DOHH2 (cell line): ENCODE measurements at regions not wholly inside any gene's neighbourhood (a gene's known extent, or its start where the extent isn't known, plus 50 kb on each side); places are given as distances from the start of the nearest gene placed in this dataset.

Source experiments
- H3F3A ChIP-seq: fragments of 200-600 bp; sonication (generic), shearing (Covaris generic); 2 replicates; pipeline ENCODE4 v1.6.0; 2016; ENCODE audit warnings: antibody characterized with exemption, mild to moderate bottlenecking; ENCODE audit not compliant: control insufficient read depth, insufficient read depth
- H3K27ac ChIP-seq: fragments of 200-600 bp; sonication (generic); 2 replicates; pipeline ENCODE4 v1.5.1; 2014; ENCODE audit warnings: low read depth, mild to moderate bottlenecking, low read length, moderate library complexity
- H3K27me3 ChIP-seq: fragments of 200-600 bp; sonication (generic); 2 replicates; pipeline ENCODE4 v1.6.1; 2014; ENCODE audit warnings: mild to moderate bottlenecking, low read length, mixed read lengths; ENCODE audit not compliant: control insufficient read depth
- H3K36me3 ChIP-seq: fragments of 200-600 bp; sonication (generic); 2 replicates; pipeline ENCODE4 v1.6.1; 2014; ENCODE audit warnings: mild to moderate bottlenecking, low read length, moderate library complexity, mixed read lengths; ENCODE audit not compliant: control insufficient read depth
- H3K4me1 ChIP-seq: fragments of 200-600 bp; sonication (generic); 2 replicates; pipeline ENCODE4 v1.6.1; 2014; ENCODE audit warnings: mild to moderate bottlenecking, low read length, mixed read lengths; ENCODE audit not compliant: control insufficient read depth
- H3K4me2 ChIP-seq: fragments of 200-600 bp; sonication (generic); 2 replicates; pipeline ENCODE4 v1.6.0; 2014; ENCODE audit warnings: mild to moderate bottlenecking, low read length, moderate library complexity
- H3K4me3 ChIP-seq: fragments of 200-600 bp; sonication (generic); 2 replicates; pipeline ENCODE4 v1.5.1; 2014; ENCODE audit warnings: mild to moderate bottlenecking, low read length, mixed read lengths
- H3K79me2 ChIP-seq: fragments of 200-600 bp; sonication (generic); 2 replicates; pipeline ENCODE4 v1.6.1; 2014; ENCODE audit warnings: mild to moderate bottlenecking, low read length, mixed read lengths; ENCODE audit not compliant: control insufficient read depth
- H3K9me2 ChIP-seq: fragments of 200-600 bp; sonication (generic); replicated peaks from 2 replicates; pipeline ENCODE4 v1.6.1; 2014; ENCODE audit warnings: mild to moderate bottlenecking, low read length, mixed read lengths; ENCODE audit not compliant: control insufficient read depth
- H3K9me3 ChIP-seq: fragments of 200-600 bp; sonication (generic); 2 replicates; pipeline ENCODE4 v1.6.1; 2014; ENCODE audit warnings: antibody characterized with exemption, low read length, mixed read lengths; ENCODE audit not compliant: control insufficient read depth, insufficient read depth
- H4K20me1 ChIP-seq: fragments of 200-600 bp; sonication (generic); 2 replicates; pipeline ENCODE4 v1.6.0; 2014; ENCODE audit warnings: low read depth, mild to moderate bottlenecking, antibody characterized with exemption, low read length, moderate library complexity; ENCODE audit not compliant: control insufficient read depth, insufficient read depth
- CTCF ChIP-seq: fragments of 200-600 bp; sonication (generic); IDR thresholded peaks from one replicate; pipeline ENCODE4 v1.5.1; 2014; ENCODE audit warnings: antibody characterized with exemption, mild to moderate bottlenecking, low read depth, low read length; ENCODE audit not compliant: poor library complexity, severe bottlenecking
- EZH2phosphoT487 ChIP-seq: fragments of 200-600 bp; sonication (generic); IDR thresholded peaks from 2 replicates; pipeline ENCODE4 v1.6.1; 2017; ENCODE audit warnings: borderline replicate concordance, mild to moderate bottlenecking, antibody characterized with exemption, low read length, moderate library complexity, mixed read lengths

GRCh38 chr6:67030861-67031260 is 1323.8 kb upstream of the EYS start:
- Histone ChIP-seq H3K4me3 (no peak overlapping the region), H3K27ac (no peak overlapping the region)
- TF ChIP-seq EZH2phosphoT487 (no peak), CTCF (no peak)

GRCh38 chr6:67016921-67017460 is 1310.0 kb upstream of the EYS start:
- H3K4me1 ChIP-seq = no peaks in the 10 kb centered on the region
- no peaks in the 10 kb centered on the region for H4K20me1 ChIP-seq

More at GRCh38 chr6:67030861-67031260, 1323.8 kb upstream of the EYS start:
- H3K36me3 ChIP-seq = no peaks in the 10 kb centered on the region
- H4K20me1 ChIP-seq = no peaks in the 10 kb centered on the region
- H3K79me2 ChIP-seq = no peaks in the 10 kb centered on the region
- no peaks in the 10 kb centered on the region for H3K9me2 ChIP-seq
- H3K4me2 ChIP-seq = no peak overlapping the region
- H3K4me1 ChIP-seq = no peaks in the 10 kb centered on the region
- H3K27me3 ChIP-seq = no peaks in the 10 kb centered on the region
- no peaks in the 10 kb centered on the region for H3F3A ChIP-seq
- peaks cover 5% of the 10 kb centered on the region for H3K9me3 ChIP-seq

GRCh38 chr6:67011441-67011840 is 1304.4 kb upstream of the EYS start:
- Histone ChIP-seq H3K79me2 (no peaks in the 10 kb centered on the region), H3K4me2 (no peak overlapping the region), H3K27ac (no peak overlapping the region), H3F3A (no peaks in the 10 kb centered on the region), H4K20me1 (no peaks in the 10 kb centered on the region), H3K27me3 (no peaks in the 10 kb centered on the region), H3K9me3 (no peaks in the 10 kb centered on the region), H3K36me3 (no peaks in the 10 kb centered on the region), H3K4me1 (no peaks in the 10 kb centered on the region), H3K9me2 (no peaks in the 10 kb centered on the region), H3K4me3 (no peak overlapping the region)
- TF ChIP-seq EZH2phosphoT487 (no peak), CTCF (no peak)

More at GRCh38 chr6:67016921-67017460, 1310.0 kb upstream of the EYS start:
- no peaks in the 10 kb centered on the region for H3F3A ChIP-seq
- H3K36me3 ChIP-seq = no peaks in the 10 kb centered on the region
- no peaks in the 10 kb centered on the region for H3K27me3 ChIP-seq
- no peaks in the 10 kb centered on the region for H3K79me2 ChIP-seq
- TF ChIP-seq CTCF (no peak), EZH2phosphoT487 (no peak)
- H3K9me3 ChIP-seq = no peaks in the 10 kb centered on the region
- H3K27ac ChIP-seq = no peak overlapping the region
- no peak overlapping the region for H3K4me3 ChIP-seq
- H3K9me2 ChIP-seq = no peaks in the 10 kb centered on the region
- H3K4me2 ChIP-seq = no peak overlapping the region

GRCh38 chr6:67009818-67010217 is 1302.8 kb upstream of the EYS start:
- H3K27me3 ChIP-seq = no peaks in the 10 kb centered on the region
- no peak overlapping the region for H3K27ac ChIP-seq
- no peaks in the 10 kb centered on the region for H3K9me3 ChIP-seq
- no peak overlapping the region for H3K4me2 ChIP-seq
- no peak overlapping the region for H3K4me3 ChIP-seq
- H3F3A ChIP-seq = no peaks in the 10 kb centered on the region
- no peaks in the 10 kb centered on the region for H3K9me2 ChIP-seq
- TF ChIP-seq EZH2phosphoT487 (no peak), CTCF (peak; percentile 30)
- no peaks in the 10 kb centered on the region for H3K79me2 ChIP-seq
- H3K36me3 ChIP-seq = no peaks in the 10 kb centered on the region
- H4K20me1 ChIP-seq = no peaks in the 10 kb centered on the region
- no peaks in the 10 kb centered on the region for H3K4me1 ChIP-seq
